SIG-M5 treated with dmso at 0.1 percent for 504 hours (cell line): ENCODE measurements at regions not wholly inside any gene's neighbourhood (a gene's known extent, or its start where the extent isn't known, plus 50 kb on each side); places are given as distances from the start of the nearest gene placed in this dataset.
"Not testable (repeated sequence)": the region's sequence is repeated elsewhere in the genome, so short reads cannot be mapped to it uniquely, and the experiment has no call there.

Source experiments
- DNase-seq: peaks from one replicate; lab custom pipeline; 2025; ENCODE audit not compliant: unreplicated experiment; lab: John Stamatoyannopoulos, UW

DNA sequence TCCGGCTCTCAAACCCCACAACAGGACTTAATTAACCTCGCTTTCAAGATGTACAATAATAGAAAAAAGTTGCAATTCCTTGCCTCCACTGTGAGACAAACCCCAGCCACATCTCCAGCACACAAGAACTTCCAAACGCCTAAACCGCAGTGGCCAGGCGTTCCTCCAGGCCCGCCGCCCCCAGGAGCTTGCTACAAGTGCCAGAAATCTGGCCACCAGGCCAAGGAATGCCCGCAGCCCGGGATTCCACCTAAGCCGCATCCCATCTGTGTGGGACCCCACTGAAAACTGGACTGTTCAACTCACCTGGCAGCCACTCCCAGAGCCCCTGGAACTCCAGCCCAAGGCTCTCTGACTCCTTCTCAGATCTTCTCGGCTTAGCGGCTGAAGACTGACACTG is 262.5 kb downstream of the SMARCA2 start:
- DNase-seq: not testable (repeated sequence)

DNA sequence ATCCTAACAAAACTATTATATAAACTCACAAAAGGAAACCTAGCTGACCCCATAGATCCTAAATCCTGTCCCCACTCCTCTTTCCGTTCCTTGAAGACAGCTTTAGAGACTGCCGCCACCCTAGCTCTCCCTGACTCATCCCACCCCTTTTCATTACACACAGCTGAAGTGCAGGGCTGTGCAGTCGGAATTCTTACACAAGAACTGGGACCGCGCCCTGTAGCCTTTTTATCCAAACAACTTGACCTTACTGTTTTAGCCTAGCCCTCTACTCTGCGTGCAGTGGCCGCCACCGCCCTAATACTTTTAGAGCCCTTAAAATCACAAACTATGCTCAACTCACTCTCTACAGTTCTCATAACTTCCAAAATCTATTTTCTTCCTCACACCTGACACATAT is 264.0 kb downstream of the SMARCA2 start:
- not testable (repeated sequence) for DNase-seq

DNA sequence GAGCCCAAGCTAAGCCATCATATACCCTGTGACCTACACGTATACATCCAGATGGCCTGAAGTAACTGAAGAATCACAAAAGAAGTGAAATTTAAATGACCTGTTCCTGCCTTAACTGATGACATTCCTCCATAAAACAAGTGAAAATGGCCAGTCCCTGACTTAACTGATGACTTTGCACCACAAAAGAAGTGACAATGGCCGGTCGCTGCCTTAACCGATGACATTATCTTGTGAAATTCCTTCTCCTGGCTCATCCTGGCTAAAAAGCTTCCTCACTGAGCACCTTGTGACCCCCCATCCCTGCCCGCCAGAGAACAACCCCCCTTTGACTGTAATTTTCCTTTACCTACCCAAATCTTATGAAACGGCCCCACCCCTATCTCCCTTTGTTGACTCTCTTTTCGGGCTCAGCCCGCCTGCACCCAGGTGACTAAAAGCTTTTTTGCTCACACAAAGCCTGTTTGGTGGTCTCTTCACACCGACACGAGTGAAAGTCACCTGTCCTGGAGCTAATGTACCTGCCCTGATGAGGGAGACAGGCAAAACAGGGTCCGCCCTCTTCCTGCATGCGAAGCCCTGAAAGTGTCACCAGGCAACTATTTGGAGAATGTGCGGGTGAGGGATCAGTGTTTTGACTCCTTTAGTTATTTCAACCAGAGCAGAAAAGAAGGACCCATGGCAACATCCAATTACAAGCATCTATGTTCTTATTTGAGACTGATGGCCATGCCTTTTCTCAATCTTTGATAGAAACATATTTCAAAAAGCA is 266.1 kb downstream of the SMARCA2 start:
- no peak for DNase-seq

DNA sequence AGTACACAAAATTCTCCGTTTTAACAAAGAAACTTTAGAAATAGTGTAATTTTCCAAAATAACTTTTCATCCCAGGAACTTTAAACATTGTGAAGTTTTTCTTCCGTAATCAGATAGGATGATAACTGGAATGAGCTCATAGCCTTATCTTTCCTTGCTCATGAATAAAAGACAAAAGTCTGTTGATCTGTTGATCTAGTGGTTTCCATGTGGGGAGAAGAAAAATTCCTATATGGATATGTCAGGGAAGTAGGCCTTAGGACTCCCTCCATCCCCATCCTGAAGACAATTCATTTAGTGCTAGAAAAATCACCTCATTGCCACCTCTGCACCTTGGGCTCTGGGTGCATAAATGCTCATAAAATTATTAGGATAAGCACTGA is 266.6 kb downstream of the SMARCA2 start:
- no peak for DNase-seq

DNA sequence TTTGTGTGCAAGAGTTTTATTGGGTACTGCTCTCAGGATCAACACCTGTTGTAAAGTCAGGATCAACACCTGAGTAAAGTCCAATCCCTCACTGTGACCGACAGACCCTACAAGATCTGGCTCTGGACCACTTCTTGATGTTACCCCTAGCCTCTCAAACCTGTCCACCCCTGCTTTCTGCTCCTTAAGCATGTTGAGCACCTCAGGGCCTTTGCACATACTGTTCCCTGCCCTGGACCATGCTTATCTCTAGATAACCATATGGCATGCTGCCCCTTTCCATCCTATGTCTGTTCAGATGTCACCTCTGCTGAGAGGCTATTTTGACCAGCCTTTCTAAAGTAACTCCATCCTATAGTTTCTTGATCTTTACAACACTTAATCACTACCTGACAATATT is 269.6 kb downstream of the SMARCA2 start:
- no peak for DNase-seq

DNA sequence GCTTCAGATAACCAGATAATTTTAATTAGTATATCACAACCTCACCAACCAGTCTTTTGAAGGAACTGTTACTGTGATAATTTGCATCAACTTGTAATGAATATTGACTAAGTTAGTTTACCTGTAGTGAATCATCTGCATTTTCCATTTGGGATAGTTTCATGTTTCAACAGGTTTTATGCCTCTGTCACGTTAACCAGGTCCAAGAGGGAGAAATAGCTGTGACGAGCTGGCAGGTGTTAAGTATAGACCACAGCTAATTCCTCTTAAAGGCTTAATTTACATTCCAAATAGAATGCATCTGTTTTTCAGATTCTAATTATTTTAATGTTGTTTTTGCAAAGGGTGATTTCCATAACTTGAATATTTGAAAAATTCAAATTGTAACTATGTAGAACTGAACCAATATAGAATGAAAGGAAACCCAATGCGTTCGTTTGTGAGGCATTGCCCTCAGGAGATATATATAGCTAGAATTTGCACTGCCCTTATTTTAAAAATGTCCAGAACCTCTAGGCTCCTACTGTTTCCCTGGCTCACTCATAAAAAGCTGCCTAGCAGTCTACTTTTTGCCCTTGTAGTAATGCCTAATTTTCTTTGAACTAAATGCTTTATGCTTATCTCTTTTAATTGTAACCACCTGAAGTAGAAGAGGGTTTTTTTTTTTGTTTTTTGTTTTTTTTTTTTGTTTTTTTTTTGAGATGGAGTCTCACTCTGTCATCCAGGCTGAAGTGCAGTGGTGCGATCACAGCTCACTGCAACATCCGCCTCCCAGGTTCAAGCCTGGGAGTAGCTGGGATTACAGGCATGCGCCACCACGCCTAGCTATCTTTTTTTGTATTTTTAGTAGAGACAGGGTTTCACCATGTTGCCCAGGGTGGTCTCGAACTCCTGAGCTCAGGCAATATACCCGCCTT is 270.5 kb downstream of the SMARCA2 start:
- no peak for DNase-seq

DNA sequence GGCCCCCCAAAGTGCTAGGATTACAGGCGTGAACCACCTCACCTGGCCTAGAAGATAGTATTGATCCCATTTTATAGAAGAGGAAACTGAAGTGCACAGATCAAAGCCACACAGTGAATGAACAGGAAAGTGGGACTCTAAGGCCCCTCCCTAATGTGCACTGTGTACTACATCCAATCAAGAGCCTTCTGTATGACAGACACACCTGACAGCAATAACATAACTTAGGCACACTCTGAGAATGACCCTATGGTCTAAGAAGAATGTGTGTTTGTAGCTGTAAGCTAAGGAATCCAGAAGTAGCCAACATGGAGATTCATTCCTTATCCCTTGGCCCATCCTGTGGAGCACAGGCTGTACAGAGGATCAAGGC is 271.2 kb downstream of the SMARCA2 start:
- no peak for DNase-seq

DNA sequence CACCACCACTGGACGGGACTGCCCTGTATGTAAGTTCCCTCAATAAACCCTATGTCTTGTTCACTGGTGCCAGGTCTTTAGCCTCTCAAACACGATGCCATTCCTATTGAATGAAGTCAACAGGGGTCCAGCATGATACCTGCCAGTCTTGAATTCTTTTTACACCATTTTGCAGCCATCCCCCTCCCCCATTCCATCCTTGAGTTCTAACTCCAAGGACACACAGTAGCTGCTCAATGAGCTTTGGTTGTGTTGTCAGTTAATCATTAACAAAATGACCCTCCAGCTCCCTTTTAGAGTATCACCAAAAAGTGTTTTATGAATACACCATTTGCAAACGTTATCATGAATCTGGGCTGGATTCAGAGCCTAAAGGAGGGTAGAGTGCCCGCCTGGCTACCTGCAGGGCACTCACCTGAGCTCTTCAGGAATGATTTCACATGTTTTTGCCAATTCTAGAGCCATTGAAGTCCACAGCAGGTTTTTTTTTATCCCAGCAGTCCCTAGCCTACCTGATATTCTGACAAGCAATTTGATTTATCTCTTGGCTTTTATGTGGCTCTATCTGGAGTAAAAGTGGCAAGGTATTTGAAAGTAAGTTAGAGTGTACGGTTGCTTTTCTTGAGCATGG is 271.8 kb downstream of the SMARCA2 start:
- DNase-seq: no peak

DNA sequence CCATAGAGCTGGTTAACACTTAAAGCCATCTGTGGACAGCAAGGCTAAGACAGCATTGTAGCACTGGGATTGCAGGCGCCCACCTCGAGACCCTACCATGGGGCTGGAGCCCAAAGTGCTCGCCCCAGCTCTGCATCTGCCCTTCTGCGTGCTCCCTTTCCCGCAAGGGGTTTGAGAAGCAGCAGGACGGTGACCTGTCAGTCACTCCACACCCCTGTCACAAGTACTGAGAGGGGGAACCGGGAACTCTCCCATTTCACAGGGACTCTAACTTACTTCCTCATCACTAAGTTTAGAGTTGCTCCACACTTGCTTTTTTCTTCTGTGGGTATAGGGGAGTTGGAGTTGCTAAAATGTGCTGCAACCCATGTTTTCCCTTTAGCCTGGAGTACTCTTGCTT is 273.2 kb downstream of the SMARCA2 start:
- peak; percentile 33 for DNase-seq

DNA sequence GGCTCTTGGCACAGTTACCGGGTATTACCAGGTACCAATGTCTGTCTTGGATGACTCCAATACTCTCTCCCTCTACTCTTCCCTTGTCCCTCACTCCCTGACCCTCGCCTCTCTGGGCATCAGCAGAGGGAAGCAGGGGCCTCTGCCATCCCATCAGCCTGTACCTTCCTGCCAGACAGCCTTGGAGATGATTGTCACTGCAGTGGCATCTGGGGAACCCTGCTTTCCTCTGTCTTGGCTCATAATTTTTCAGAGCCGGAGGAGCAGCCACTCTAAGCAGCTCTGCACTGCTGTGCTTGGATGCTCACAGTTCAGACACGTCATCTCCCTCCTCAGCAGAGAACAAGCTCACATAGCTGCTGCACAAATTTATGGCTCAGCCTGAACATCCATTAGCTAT is 274.1 kb downstream of the SMARCA2 start:
- DNase-seq: no peak

DNA sequence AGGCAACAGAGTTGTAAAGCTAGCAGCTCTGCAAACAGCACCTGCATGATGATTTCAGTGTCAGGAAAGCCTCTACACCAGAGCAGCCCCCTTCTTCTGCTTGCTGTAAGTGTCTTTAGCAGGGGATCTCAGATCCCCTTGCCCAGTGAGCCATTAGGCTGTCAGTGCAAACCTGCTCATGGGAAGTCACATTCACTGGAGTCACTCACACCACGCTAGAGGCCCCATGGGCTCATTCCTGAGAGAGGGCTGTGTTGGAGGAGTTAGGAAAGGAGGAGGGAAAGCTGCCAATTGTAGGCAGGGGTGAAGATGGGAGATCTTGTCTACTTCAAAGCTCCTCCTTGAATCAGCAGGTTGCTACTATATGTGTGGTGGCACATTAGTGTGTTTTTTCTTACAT is 275.2 kb downstream of the SMARCA2 start:
- no peak for DNase-seq

DNA sequence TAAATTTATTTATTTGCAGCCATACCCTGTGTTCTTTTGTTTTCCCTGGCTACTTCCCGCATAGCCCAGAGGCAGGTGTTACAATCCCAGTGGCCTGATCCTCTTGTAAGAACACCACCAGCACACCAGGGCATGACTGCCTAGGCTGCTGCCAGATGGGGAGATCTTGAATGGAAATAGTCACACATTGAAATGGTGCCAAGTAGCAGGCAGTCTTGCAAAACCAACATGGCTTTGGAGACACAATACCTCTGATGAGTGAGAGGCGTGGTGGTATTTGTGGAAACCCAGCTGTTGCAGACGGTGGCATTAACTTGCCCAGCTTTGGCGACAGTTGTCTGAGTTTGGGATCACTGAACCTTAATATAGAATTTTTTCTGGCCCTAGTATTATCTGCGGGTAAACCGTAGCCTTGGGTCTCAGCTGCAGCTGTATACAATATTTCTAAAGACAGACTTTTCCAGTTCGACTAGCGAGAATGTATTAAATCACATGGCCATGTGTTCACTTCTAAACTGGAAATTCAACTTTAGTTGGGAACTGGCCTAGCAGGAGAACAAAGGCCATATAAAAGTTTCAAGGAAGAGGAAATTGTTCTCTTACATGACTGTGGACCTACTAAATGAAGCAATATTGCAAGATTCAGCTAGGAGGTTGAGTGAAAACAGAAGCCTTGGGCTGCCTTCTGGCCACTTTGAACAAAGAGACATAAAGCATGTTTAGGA is 277.0 kb downstream of the SMARCA2 start:
- DNase-seq: peak; percentile 60

DNA sequence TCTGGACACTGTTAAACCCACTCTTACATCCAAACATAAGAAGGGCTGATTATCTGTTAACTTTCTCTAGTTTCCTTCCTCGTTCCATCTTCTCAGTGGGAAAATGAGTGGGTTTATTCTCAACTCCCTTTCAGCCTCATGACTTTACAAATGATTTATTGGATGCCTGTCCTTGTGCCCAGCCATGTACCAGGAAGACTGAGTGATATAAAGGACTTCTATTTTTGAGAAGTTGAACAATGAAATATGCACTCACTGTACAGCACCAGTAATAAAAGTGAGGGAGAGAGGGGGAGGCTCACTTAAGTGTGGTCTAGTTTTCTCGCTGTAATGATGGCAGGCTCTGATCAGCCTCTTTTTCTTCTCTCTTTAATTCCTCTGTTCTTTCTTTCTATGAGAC is 277.6 kb downstream of the SMARCA2 start:
- DNase-seq: no peak

DNA sequence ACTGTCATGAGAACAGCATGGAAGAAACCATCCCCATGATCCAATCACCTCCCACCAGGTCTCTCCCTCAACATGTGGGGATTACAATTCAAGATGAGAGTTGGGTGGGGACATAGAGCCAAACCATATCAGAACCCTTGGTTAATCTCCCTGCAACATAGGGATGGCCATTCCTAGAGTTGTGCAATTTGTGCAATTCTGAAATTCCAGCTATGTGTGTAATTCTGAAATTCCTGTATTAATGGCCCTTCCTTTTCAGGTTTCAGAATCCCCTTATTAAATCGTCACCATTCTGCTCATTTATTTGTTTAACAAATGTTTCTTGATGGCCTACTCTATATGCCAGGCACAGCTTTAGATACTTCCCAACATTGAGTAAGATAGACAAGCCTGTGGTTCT is 282.6 kb downstream of the SMARCA2 start:
- DNase-seq: no peak

DNA sequence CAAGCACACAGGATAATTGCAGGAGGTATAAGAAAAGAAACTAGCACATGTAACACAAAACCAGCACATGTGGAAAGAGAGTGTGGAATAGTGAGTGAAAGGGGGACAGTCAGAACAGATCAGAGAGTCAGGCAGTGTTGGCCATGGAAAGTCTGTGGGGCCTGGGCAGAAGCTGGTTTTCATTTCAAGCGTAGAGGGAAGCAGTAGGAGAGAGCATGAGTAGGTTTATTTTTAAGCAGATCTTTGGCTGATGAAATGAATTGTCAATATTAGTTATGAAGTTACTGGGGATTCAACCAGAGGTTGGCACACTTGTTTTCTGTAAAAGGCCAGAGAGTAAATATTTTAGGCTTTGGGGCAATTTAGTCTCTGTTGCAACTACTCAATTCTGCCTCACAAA is 283.1 kb downstream of the SMARCA2 start:
- no peak for DNase-seq

DNA sequence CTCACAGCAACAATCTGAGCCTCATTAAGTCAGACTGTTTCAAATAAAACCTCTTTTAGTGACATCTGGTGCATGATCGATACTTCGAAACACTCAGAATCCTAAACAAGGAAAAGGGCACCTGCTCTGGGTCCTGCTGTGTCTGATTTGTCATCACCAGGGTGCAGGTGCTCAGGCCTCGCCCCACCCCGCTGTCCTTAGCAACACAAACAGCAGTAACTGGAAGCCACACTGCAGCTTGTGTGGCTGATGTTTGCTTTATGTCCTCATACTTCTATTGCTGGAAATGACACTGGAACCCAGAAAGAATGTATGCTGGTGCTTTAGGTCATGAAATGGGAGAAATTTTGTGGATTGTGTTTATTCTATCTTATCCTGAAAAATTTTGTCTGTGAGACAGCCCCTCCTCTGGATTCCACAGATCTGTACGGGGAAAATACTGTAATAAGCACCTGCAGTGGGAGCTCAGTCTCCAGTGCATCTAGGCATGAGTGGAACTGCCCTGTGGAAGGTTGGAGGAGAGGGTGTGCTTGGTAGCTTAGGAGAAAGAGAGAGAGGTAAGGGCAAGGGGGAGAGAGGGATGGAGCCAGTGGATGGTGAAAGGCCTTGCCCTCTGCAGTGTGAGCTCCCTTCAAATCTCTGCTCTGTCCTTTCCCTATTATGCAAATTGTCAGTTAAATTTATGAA is 284.2 kb downstream of the SMARCA2 start:
- DNase-seq: peak; percentile 14

DNA sequence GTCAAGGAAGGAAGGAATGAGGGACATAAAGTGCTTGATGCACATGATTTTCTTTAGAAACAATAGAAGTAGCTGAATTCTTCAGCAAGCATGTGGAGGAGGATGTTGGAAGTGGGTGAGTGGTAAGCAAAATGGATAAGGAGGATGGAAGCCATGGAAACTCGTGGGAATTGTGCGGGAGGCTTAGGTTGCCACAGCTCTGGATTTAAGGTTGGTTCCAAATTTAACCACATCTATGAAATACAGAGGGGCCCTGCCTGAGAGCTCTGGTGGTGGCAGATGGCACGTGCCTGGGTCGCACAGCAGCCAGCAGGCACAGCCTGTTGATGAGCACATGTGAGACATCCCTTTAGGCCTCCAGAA is 284.7 kb downstream of the SMARCA2 start:
- no peak for DNase-seq

DNA sequence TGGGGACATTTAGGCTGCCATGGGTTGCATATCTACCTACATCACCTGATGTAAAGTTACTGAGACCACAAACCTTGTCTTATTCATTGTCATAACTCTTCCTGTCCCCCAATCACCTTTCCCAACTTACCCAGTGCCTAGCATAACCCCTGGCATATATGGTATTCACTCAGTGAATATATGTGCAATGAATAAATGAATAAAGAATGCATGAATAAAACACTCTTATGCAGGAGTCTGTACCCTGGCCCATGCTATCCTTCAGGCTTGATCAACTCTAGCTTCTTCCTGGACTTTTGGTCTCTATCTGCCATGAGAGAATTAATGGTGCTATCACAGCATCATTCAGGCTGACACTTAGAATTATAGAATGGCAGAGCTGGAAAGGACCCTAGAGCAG is 285.2 kb downstream of the SMARCA2 start:
- no peak for DNase-seq

DNA sequence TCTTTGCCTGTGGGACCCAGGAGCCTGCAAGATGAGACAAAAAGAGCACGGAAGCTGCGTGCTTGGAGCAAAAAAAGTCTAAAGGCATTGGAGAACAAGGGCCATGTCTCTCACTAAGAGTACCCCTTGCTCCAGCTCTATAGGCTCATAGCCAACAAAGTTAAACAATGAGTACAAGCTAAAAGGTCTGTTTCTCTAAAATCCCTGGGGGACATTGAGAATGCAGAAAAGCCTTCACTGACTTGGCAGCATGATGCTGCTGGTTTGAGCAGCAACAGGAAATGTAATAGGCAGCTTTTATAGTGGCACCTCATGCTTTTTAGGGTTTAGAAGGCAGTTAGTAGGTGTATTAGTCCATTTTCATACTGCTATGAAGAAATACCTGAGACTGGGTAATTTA is 287.5 kb downstream of the SMARCA2 start:
- DNase-seq: no peak

DNA sequence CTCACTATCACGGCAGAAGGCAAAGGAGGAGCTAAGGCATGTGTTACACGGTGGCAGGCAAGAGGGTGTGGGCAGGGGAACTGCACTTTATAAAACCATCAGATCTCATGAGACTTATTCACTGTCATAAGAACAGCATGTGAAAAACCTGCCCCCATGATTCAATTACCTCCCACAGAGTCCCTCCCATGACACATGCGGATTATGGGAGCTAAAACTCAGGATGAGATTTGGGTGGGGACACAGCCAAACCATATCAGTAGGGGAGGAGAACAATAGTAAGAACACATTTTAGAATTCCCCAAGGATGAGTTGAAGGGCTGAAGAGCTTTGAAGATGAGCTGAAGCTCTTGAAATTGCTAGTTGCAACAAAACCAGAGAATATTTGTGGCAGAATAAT is 287.9 kb downstream of the SMARCA2 start:
- DNase-seq: no peak

DNA sequence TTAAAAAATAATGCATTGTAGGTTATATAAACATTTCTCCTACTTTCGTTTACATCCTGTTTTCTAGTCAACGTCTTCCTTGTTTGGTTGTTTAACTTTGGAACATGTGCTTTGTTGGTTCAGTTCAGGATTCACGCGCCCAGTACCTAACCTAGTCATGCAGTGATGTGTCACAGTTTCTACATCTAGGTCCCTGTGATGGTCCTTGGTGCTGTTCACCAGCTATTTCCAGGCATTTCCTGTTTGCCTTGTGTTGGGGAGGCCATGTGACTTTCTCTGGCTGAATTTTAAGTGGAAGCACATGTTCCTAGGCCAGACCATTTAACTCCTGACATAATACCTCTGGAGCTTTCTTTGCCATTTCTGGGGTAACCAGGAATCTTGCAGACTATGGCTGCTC is 292.3 kb downstream of the SMARCA2 start:
- DNase-seq: no peak
